Panc1 (cell line): ENCODE measurements at regions not wholly inside any gene's neighbourhood (a gene's known extent, or its start where the extent isn't known, plus 50 kb on each side); places are given as distances from the start of the nearest gene placed in this dataset.
A peak's percentile ranks its signal among the peaks of the same experiment; 100 is the strongest.

Experiments used
- ATAC-seq: fragments of 200-7000 bp; cut with Tn5 transposase; 2 replicates; pipeline ENCODE4 v1.9.1; 2020; ENCODE audit warnings: mild to moderate bottlenecking, moderate library complexity
- BruUV-seq: library from RNA; stranded (reverse); fragments of 400-500 nt; replicated peaks from 2 replicates; lab custom pipeline; 2021; lab: Mats Ljungman, UMichigan
- CTCF ChIA-PET: fragments of 300-600 bp; sonication (Branson Sonifier 250); formaldehyde crosslinking; loops from one replicate; lab custom pipeline; 2022; ENCODE audit warnings: antibody characterized with exemption; lab: Charles Lee
- POLR2A ChIA-PET: fragments of 300-600 bp; sonication (Branson Sonifier 250); formaldehyde crosslinking; loops from one replicate; lab custom pipeline; 2022; ENCODE audit warnings: antibody characterized with exemption; lab: Charles Lee
- DNase-seq: peaks from one replicate; pipeline ENCODE4 v3.0.0-alpha.2; 2010; ENCODE audit warnings: low read depth, low spot score
- H3K27ac ChIP-seq: 2 replicates; pipeline ENCODE4 v1.5.1; 2011; ENCODE audit warnings: mild to moderate bottlenecking, low read length, inconsistent platforms
- H3K27me3 ChIP-seq: fragments of 200-500 bp; sonication (Bioruptor generic); 2 replicates; pipeline ENCODE4 v1.6.0; 2014; ENCODE audit warnings: low read length, inconsistent platforms; ENCODE audit not compliant: control insufficient read depth, insufficient read depth
- H3K36me3 ChIP-seq: fragments of 200-500 bp; sonication (Bioruptor generic); 2 replicates; pipeline ENCODE4 v1.5.1; 2014; ENCODE audit warnings: inconsistent platforms, mild to moderate bottlenecking, low read length, moderate library complexity; ENCODE audit not compliant: control insufficient read depth, insufficient read depth
- H3K4me1 ChIP-seq: 2 replicates; pipeline ENCODE4 v1.5.1; 2011; ENCODE audit warnings: inconsistent platforms, mild to moderate bottlenecking, low read length, moderate library complexity; ENCODE audit not compliant: control insufficient read depth, insufficient read depth
- H3K4me3 ChIP-seq, 2 experiments: 2 replicates each; pipeline ENCODE4 v1.5.1; 2011 to 2012; ENCODE audit warnings: low read depth in 2 of 2, low read length in 2 of 2, mild to moderate bottlenecking in 2 of 2, inconsistent platforms in 1 of 2, moderate library complexity in 1 of 2
- H3K9me3 ChIP-seq: fragments of 200-500 bp; sonication (Bioruptor generic); 2 replicates; pipeline ENCODE4 v1.5.1; 2014; ENCODE audit warnings: low read depth, mild to moderate bottlenecking, inconsistent platforms, low read length, moderate library complexity; ENCODE audit not compliant: control insufficient read depth, insufficient read depth
- CTCF ChIP-seq: fragments of 450-650 bp; IDR thresholded peaks from 2 replicates; pipeline ENCODE4 v1.5.1; 2017; ENCODE audit warnings: mild to moderate bottlenecking
- POLR2AphosphoS5 ChIP-seq: IDR thresholded peaks from 2 replicates; pipeline ENCODE4 v1.6.1; 2012; ENCODE audit warnings: mild to moderate bottlenecking, low read depth, low read length, moderate library complexity
- REST ChIP-seq, 2 experiments: IDR thresholded peaks; 2 replicates each; pipeline ENCODE4 v1.6.1; 2011 to 2012; ENCODE audit warnings: low read depth in 2 of 2, control low read depth in 1 of 2, low read length in 1 of 2, mild to moderate bottlenecking in 1 of 2, moderate library complexity in 1 of 2; ENCODE audit not compliant: insufficient read depth in 1 of 2
- SIN3A ChIP-seq: IDR thresholded peaks from 2 replicates; pipeline ENCODE4 v1.6.1; 2012; ENCODE audit warnings: low read depth, mild to moderate bottlenecking, low read length, moderate library complexity, borderline replicate concordance; ENCODE audit not compliant: insufficient read depth
- TCF7L2 ChIP-seq: IDR thresholded peaks from 2 replicates; pipeline ENCODE4 v1.6.1; 2011; ENCODE audit warnings: mild to moderate bottlenecking, low read depth, low read length, inconsistent platforms
- in situ Hi-C: cut with HindIII; loops from 2 replicates; pipeline ENCODE4 v1.10.0; 2016; ENCODE audit warnings: low sequenced_read_pairs, low pct_unique_long_range_greater_than_20kb
- intact Hi-C: fragments of 100-400 bp; cut with micrococcal nuclease; formaldehyde crosslinking; loops from one replicate; pipeline ENCODE4 v1.10.0; 2022; ENCODE audit not compliant: unreplicated experiment

GRCh38 chr2:67471681-67472080 lies 74.5 kb downstream of the ETAA1 start:
- H3K27me3 ChIP-seq: no peaks in the 10 kb centered on the region
- BruUV-seq: no TSS peak
- ChIA-PET POLR2A (no interaction called here), CTCF (no interaction called here)
- no peak overlapping the region for H3K4me3 ChIP-seq
- no peaks in the 10 kb centered on the region for H3K4me1 ChIP-seq
- no peaks in the 10 kb centered on the region for H3K9me3 ChIP-seq
- no peaks in the 10 kb centered on the region for H3K36me3 ChIP-seq
- intact Hi-C loops: no loop called here
- no peak overlapping the region for H3K27ac ChIP-seq
- DNase-seq (no peak), ATAC-seq (no peak)
- in situ Hi-C loops: no loop called here
- TF ChIP-seq SIN3A (no peak), TCF7L2 (no peak), CTCF (no peak), POLR2AphosphoS5 (no peak), REST (IDR thresholded peaks at IDR 0.05; ENCODE audit: insufficient read depth in 1 of 2, low read depth in 2 of 2, low read length in 1 of 2) (no peak)

- Histone ChIP-seq H3K9me3 (no peaks in the 10 kb centered on the region), H3K4me3 (no peak overlapping the region), H3K27me3 (no peaks in the 10 kb centered on the region), H3K27ac (no peak overlapping the region), H3K36me3 (no peaks in the 10 kb centered on the region), H3K4me1 (no peaks in the 10 kb centered on the region)
- DNase-seq: peak; percentile 28
- TF ChIP-seq SIN3A (no peak), CTCF (peak; percentile 74), POLR2AphosphoS5 (no peak), TCF7L2 (no peak)
- ATAC-seq: peak; percentile 74; the same call in 1 of the 2 replicates
- POLR2A ChIA-PET: no interaction called here
- intact Hi-C loops: no loop called here
- in situ Hi-C loops: no loop called here
- CTCF ChIA-PET: interaction anchor here (0.6 kb wide), 2 partner anchors 18 to 1048 kb away, joined by 3 to 7 read pairs; no protein-coding TSS in a partner anchor
- no TSS peak for BruUV-seq
These were observed 80.0 kb downstream of the ETAA1 start for GRCh38 chr2:67476809-67477790.
